NOMO-1 (cell line): ENCODE measurements at regions not wholly inside any gene's neighbourhood (a gene's known extent, or its start where the extent isn't known, plus 50 kb on each side); places are given as distances from the start of the nearest gene placed in this dataset.
"Not testable (repeated sequence)": the region's sequence is repeated elsewhere in the genome, so short reads cannot be mapped to it uniquely, and the experiment has no call there.

Experiments used
- DNase-seq, 2 experiments: peaks; one replicate each; lab custom pipeline; 2025; ENCODE audit not compliant: unreplicated experiment in 2 of 2; lab: John Stamatoyannopoulos, UW

- DNase-seq, result no peak
Observed at GRCh38 chr21:38905328-38905727, 99.6 kb downstream of the ETS2 start.

- DNase-seq, result no peak
Observed at GRCh38 chr21:38903690-38904139, 98.0 kb downstream of the ETS2 start.

- no peak for DNase-seq
Observed at GRCh38 chr21:38902608-38903445, 97.1 kb downstream of the ETS2 start.

- DNase-seq, result no peak
Observed at GRCh38 chr21:38900499-38900898, 94.8 kb downstream of the ETS2 start.

GRCh38 chr21:38899985-38900384 is 94.3 kb downstream of the ETS2 start:
- not testable (repeated sequence) for DNase-seq

- no peak for DNase-seq
Observed at GRCh38 chr21:38899277-38899947, 93.7 kb downstream of the ETS2 start.

GRCh38 chr21:38898422-38899096 is 92.8 kb downstream of the ETS2 start:
- DNase-seq, result peak; percentile 55 to 85

- DNase-seq, result no peak
Observed at GRCh38 chr21:38897532-38898421, 92.0 kb downstream of the ETS2 start.

- DNase-seq, result no peak
Observed at GRCh38 chr21:38894899-38895298, 89.2 kb downstream of the ETS2 start.

GRCh38 chr21:38888991-38889561 is 83.3 kb downstream of the ETS2 start:
- no peak for DNase-seq

GRCh38 chr21:38887749-38888148 is 82.0 kb downstream of the ETS2 start:
- no peak for DNase-seq

GRCh38 chr21:38887062-38887686 is 81.4 kb downstream of the ETS2 start:
- no peak for DNase-seq

- DNase-seq, result no peak
Observed at GRCh38 chr21:38885909-38886308, 80.2 kb downstream of the ETS2 start.

- DNase-seq, result no peak
Observed at GRCh38 chr21:38884440-38884839, 78.7 kb downstream of the ETS2 start.

GRCh38 chr21:38883142-38883541 is 77.4 kb downstream of the ETS2 start:
- DNase-seq, result no peak

GRCh38 chr21:38881131-38881530 is 75.4 kb downstream of the ETS2 start:
- no peak for DNase-seq

- DNase-seq, result no peak
Observed at GRCh38 chr21:38880577-38880966, 74.8 kb downstream of the ETS2 start.

- DNase-seq, result no peak
Observed at GRCh38 chr21:38879912-38880576, 74.3 kb downstream of the ETS2 start.
